ENCODE measurements at regions not wholly inside any gene's neighbourhood (a gene's known extent, or its start where the extent isn't known, plus 50 kb on each side); places are given as distances from the start of the nearest gene placed in this dataset.
A peak's percentile ranks its signal among the peaks of the same experiment; 100 is the strongest.
"Not testable (repeated sequence)": the region's sequence is repeated elsewhere in the genome, so short reads cannot be mapped to it uniquely, and the experiment has no call there.

- DNase-seq = no peak
Measured at GRCh38 chr2:234373481-234374149, 123.3 kb downstream of the ARL4C start.

- DNase-seq = no peak
Measured at GRCh38 chr2:234373060-234373459, 123.8 kb downstream of the ARL4C start.

- no peak for DNase-seq
Measured at GRCh38 chr2:234372506-234372905, 124.4 kb downstream of the ARL4C start.

- DNase-seq = peak; percentile 63
Measured at GRCh38 chr2:234368861-234369261, 128.0 kb downstream of the ARL4C start.

GRCh38 chr2:234366891-234367290 is 130.0 kb downstream of the ARL4C start:
- no peak for DNase-seq

- DNase-seq = no peak
Measured at GRCh38 chr2:234364661-234365060, 132.2 kb downstream of the ARL4C start.

- DNase-seq = no peak
Measured at GRCh38 chr2:234363647-234364294, 133.1 kb downstream of the ARL4C start.

- DNase-seq = no peak
Measured at GRCh38 chr2:234363011-234363487, 133.8 kb downstream of the ARL4C start.

- not testable (repeated sequence) for DNase-seq
Measured at GRCh38 chr2:234360313-234360975, 136.4 kb downstream of the ARL4C start.

GRCh38 chr2:234357666-234358065 is 139.2 kb downstream of the ARL4C start:
- no peak for DNase-seq

GRCh38 chr2:234355808-234356365 is 141.0 kb downstream of the ARL4C start:
- no peak for DNase-seq

- DNase-seq = no peak
Measured at GRCh38 chr2:234355021-234355720, 141.7 kb downstream of the ARL4C start.

- DNase-seq = no peak
Measured at GRCh38 chr2:234352270-234352669, 144.6 kb downstream of the ARL4C start.

GRCh38 chr2:234351866-234352265 is 145.0 kb downstream of the ARL4C start:
- DNase-seq = not testable (repeated sequence)

- DNase-seq = no peak
Measured at GRCh38 chr2:234348081-234348480, 148.8 kb downstream of the ARL4C start.

- DNase-seq = no peak
Measured at GRCh38 chr2:234345921-234346320, 151.0 kb downstream of the ARL4C start.

GRCh38 chr2:234344012-234344411 is 152.9 kb downstream of the ARL4C start:
- DNase-seq = no peak

GRCh38 chr2:234343372-234343771 is 153.5 kb downstream of the ARL4C start:
- DNase-seq = no peak

- no peak for DNase-seq
Measured at GRCh38 chr2:234341306-234341985, 155.4 kb downstream of the ARL4C start.

- no peak for DNase-seq
Measured at GRCh38 chr2:234339501-234339900, 157.4 kb downstream of the ARL4C start.

- no peak for DNase-seq
Measured at GRCh38 chr2:234339011-234339410, 157.9 kb downstream of the ARL4C start.

- peak; percentile 69 for DNase-seq
Measured at GRCh38 chr2:234335661-234336228, 161.1 kb downstream of the ARL4C start.

Measured in activated T-cell treated with anti-CD3 and anti-CD28 coated beads, Interleukin-2, amount 50 U/mL, for 1 hour (primary cell).